Activated naive CD4-positive, alpha-beta T cell treated with anti-CD3 and anti-CD28 coated beads, Interleukin-2, amount 50 U/mL, for 24 hours (primary cell): ENCODE measurements at regions not wholly inside any gene's neighbourhood (a gene's known extent, or its start where the extent isn't known, plus 50 kb on each side); places are given as distances from the start of the nearest gene placed in this dataset.

Source experiments
- H3K27ac Mint-ChIP-seq: one replicate; pipeline ENCODE4 v1.8.0; 2021; ENCODE audit warnings: mild to moderate bottlenecking, mixed read lengths
- H3K27me3 Mint-ChIP-seq: one replicate; pipeline ENCODE4 v1.8.0; 2021; ENCODE audit warnings: mixed read lengths
- H3K36me3 Mint-ChIP-seq: one replicate; pipeline ENCODE4 v1.8.0; 2021; ENCODE audit warnings: mixed read lengths
- H3K4me1 Mint-ChIP-seq: one replicate; pipeline ENCODE4 v1.8.0; 2021; ENCODE audit warnings: mixed read lengths
- H3K4me3 Mint-ChIP-seq: one replicate; pipeline ENCODE4 v1.8.0; 2021; ENCODE audit warnings: mild to moderate bottlenecking, mixed read lengths
- H3K9me3 Mint-ChIP-seq: one replicate; pipeline ENCODE4 v1.8.0; 2021; ENCODE audit warnings: mixed read lengths

GRCh38 chr11:11003226-11003625, 145.4 kb upstream of the ZBED5 start:
- no peaks in the 10 kb centered on the region for H3K36me3 Mint-ChIP-seq
- peaks cover 11% of the 10 kb centered on the region for H3K27me3 Mint-ChIP-seq
- no peaks in the 10 kb centered on the region for H3K4me1 Mint-ChIP-seq
- H3K27ac Mint-ChIP-seq = no peak overlapping the region
- no peak overlapping the region for H3K4me3 Mint-ChIP-seq
- H3K9me3 Mint-ChIP-seq = no peaks in the 10 kb centered on the region

GRCh38 chr11:11000579-11001283, 142.9 kb upstream of the ZBED5 start:
- Mint-ChIP-seq H3K27me3 (peaks cover 15% of the 10 kb centered on the region), H3K36me3 (no peaks in the 10 kb centered on the region), H3K27ac (no peak overlapping the region), H3K4me3 (no peak overlapping the region), H3K9me3 (no peaks in the 10 kb centered on the region), H3K4me1 (no peaks in the 10 kb centered on the region)

- Mint-ChIP-seq H3K4me3 (no peak overlapping the region), H3K36me3 (no peaks in the 10 kb centered on the region), H3K27ac (no peak overlapping the region), H3K27me3 (peaks cover 13% of the 10 kb centered on the region), H3K9me3 (no peaks in the 10 kb centered on the region), H3K4me1 (no peaks in the 10 kb centered on the region)
Observed at GRCh38 chr11:10998674-10999073, 140.8 kb upstream of the ZBED5 start.

DNA sequence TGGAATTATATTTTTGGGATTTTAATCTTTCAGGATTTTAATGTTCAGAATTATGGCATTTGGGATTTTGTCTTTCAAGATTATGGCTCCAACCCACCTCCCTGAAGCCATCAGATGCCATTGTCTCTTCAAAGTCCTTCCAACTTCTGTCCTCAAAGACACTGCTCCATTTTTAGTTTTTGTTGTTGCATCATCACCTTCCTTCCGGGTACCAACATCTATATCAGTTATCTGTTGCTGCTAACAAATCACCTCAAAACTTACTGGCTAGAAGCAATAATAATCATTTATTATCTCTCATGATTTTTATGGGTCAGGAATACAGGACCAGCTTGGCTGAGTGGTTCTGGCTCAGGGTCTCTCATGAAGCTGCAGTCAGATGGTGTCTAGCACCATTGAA, 138.8 kb upstream of the ZBED5 start:
- Mint-ChIP-seq H3K36me3 (no peaks in the 10 kb centered on the region), H3K27ac (no peak overlapping the region), H3K27me3 (peaks cover 7% of the 10 kb centered on the region), H3K9me3 (no peaks in the 10 kb centered on the region), H3K4me1 (no peaks in the 10 kb centered on the region), H3K4me3 (no peak overlapping the region)

GRCh38 chr11:10993640-10994039, 135.8 kb upstream of the ZBED5 start:
- H3K27ac Mint-ChIP-seq = no peak overlapping the region
- H3K9me3 Mint-ChIP-seq = no peaks in the 10 kb centered on the region
- no peaks in the 10 kb centered on the region for H3K4me1 Mint-ChIP-seq
- H3K27me3 Mint-ChIP-seq = peaks cover 4% of the 10 kb centered on the region
- no peak overlapping the region for H3K4me3 Mint-ChIP-seq
- no peaks in the 10 kb centered on the region for H3K36me3 Mint-ChIP-seq

- Mint-ChIP-seq H3K36me3 (no peaks in the 10 kb centered on the region), H3K27ac (no peak overlapping the region), H3K27me3 (peaks cover 4% of the 10 kb centered on the region), H3K4me1 (no peaks in the 10 kb centered on the region), H3K4me3 (no peak overlapping the region), H3K9me3 (no peaks in the 10 kb centered on the region)
Observed at GRCh38 chr11:10993186-10993585, 135.3 kb upstream of the ZBED5 start.

DNA sequence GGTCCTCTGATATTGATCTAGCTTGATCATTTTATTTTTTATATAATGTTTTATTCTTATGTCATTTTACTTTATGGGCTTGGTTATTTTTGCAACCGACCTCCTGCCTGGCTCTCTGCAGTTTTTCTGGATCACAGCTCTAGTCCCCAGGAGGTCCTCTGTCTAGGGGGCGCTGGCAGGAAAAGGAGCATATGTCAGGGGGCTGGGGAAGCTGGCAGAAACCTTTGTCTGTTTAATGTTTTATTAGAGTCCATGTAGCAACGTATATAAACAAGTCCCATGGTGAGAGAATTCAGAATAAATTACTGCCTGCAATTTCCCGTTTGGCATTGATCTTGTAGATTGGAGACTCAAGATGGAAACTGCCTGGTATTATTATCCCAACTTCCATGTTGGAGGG, 133.5 kb upstream of the ZBED5 start:
- Mint-ChIP-seq H3K9me3 (no peaks in the 10 kb centered on the region), H3K27me3 (no peaks in the 10 kb centered on the region), H3K36me3 (no peaks in the 10 kb centered on the region), H3K4me3 (no peak overlapping the region), H3K27ac (no peak overlapping the region), H3K4me1 (no peaks in the 10 kb centered on the region)

GRCh38 chr11:10990637-10991193, 132.9 kb upstream of the ZBED5 start:
- Mint-ChIP-seq H3K36me3 (no peaks in the 10 kb centered on the region), H3K9me3 (no peaks in the 10 kb centered on the region), H3K27ac (no peak overlapping the region), H3K4me1 (no peaks in the 10 kb centered on the region), H3K4me3 (no peak overlapping the region), H3K27me3 (no peaks in the 10 kb centered on the region)

DNA sequence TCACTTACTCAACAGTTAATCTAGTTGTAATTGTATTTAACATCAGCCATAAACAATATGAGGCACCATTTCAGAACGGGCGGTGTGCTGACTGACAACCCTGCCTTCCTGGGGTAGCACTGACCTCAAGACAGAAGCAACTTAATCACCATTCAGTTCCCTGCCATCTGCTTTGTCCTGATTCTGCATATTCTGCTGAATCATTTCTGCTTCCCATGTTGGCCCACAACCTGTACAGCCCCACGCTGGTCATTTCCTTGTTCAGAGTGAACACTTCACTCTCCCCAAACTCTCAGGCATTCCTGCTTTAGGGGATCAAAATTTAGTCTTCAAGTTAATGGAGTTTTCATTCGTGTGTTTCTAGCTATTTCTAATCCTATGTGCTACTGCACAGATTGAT, 132.3 kb upstream of the ZBED5 start:
- H3K9me3 Mint-ChIP-seq = no peaks in the 10 kb centered on the region
- no peak overlapping the region for H3K27ac Mint-ChIP-seq
- H3K36me3 Mint-ChIP-seq = no peaks in the 10 kb centered on the region
- H3K4me3 Mint-ChIP-seq = no peak overlapping the region
- H3K27me3 Mint-ChIP-seq = no peaks in the 10 kb centered on the region
- no peaks in the 10 kb centered on the region for H3K4me1 Mint-ChIP-seq

GRCh38 chr11:10986006-10986405, 128.2 kb upstream of the ZBED5 start:
- Mint-ChIP-seq H3K36me3 (no peaks in the 10 kb centered on the region), H3K4me1 (no peaks in the 10 kb centered on the region), H3K27ac (no peak overlapping the region), H3K9me3 (no peaks in the 10 kb centered on the region), H3K4me3 (no peak overlapping the region), H3K27me3 (no peaks in the 10 kb centered on the region)

DNA sequence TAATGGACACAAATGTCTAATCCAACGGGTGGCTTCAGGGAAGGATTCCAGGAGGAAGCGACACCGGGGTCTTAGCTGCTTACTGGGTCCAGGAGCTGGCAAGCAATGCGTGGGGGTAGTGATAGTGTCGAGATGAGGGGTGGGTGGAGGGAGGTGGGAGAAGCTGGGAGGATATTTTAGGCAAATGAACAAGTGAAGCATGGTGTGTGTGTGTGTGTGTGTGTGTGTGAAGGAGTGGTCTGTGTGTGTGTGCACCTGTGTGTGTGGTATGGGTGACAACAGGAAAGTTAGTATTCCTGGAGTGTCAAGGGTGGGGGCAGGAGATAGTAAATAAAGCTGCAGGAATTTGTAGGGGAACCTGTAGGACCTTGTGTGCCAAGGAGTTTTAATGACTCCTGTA, 126.9 kb upstream of the ZBED5 start:
- no peak overlapping the region for H3K4me3 Mint-ChIP-seq
- H3K27me3 Mint-ChIP-seq = no peaks in the 10 kb centered on the region
- H3K4me1 Mint-ChIP-seq = no peaks in the 10 kb centered on the region
- no peaks in the 10 kb centered on the region for H3K9me3 Mint-ChIP-seq
- no peak overlapping the region for H3K27ac Mint-ChIP-seq
- no peaks in the 10 kb centered on the region for H3K36me3 Mint-ChIP-seq

DNA sequence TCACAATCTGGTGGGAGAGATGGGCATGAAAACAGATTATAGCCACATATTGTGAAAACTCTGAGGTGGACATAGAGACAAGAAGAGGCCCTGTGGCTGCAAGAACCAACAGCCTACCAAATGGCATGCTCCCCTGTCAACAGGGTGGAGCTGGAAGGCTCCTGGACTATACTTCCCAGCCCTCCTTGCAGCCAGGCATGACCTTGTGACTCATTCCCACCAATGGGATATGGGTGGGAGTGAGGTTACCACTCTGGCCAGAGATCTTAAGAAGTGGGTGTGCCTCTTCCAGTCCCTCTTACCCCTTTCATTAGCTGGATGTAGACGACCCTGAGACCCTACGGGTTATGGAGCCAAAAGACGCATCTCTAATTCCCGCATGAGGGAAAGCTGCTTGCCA, 126.4 kb upstream of the ZBED5 start:
- H3K4me1 Mint-ChIP-seq = no peaks in the 10 kb centered on the region
- no peaks in the 10 kb centered on the region for H3K36me3 Mint-ChIP-seq
- H3K9me3 Mint-ChIP-seq = no peaks in the 10 kb centered on the region
- no peak overlapping the region for H3K4me3 Mint-ChIP-seq
- H3K27ac Mint-ChIP-seq = no peak overlapping the region
- no peaks in the 10 kb centered on the region for H3K27me3 Mint-ChIP-seq

GRCh38 chr11:10982704-10983510, 125.1 kb upstream of the ZBED5 start:
- no peaks in the 10 kb centered on the region for H3K27me3 Mint-ChIP-seq
- H3K9me3 Mint-ChIP-seq = no peaks in the 10 kb centered on the region
- H3K4me1 Mint-ChIP-seq = no peaks in the 10 kb centered on the region
- H3K36me3 Mint-ChIP-seq = no peaks in the 10 kb centered on the region
- H3K27ac Mint-ChIP-seq = no peak overlapping the region
- no peak overlapping the region for H3K4me3 Mint-ChIP-seq

DNA sequence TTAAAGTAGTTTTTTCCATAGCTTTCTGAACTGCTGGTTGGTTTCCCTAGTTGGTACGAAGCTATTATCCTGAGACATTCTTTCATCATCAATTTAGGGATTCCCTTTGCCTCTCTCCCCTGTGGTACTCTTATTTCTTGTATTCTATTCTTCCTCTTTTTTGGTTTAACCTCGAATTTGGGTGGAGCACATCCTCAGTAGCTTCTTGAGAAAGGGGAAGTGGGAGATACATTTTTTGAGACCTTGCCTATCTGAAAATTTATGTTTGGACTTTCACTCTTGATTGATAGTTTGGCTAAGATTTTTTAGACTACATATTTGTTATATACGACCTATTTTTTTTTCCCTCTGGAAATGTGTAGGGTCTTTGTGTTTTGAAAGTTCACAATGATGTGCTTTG, 121.7 kb upstream of the ZBED5 start:
- no peak overlapping the region for H3K27ac Mint-ChIP-seq
- H3K9me3 Mint-ChIP-seq = no peaks in the 10 kb centered on the region
- H3K4me1 Mint-ChIP-seq = no peaks in the 10 kb centered on the region
- no peak overlapping the region for H3K4me3 Mint-ChIP-seq
- H3K27me3 Mint-ChIP-seq = no peaks in the 10 kb centered on the region
- H3K36me3 Mint-ChIP-seq = no peaks in the 10 kb centered on the region

DNA sequence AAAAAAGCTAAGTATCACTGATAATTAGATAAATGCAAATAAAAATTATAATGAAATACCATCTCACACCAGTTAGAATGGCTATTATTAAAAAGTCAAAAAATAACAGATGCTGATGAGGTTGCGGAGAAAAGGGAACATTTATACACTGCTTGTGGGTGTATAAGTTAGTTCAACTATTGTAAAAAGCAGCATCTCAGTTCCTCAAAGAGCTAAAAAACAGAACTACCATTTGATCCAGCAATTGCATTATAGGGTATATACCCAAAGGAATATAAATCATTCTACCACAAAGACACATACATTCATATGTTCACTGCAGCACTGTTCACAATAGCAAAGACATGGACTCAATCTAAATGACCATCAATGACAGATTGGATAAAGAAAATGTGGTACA, 120.3 kb upstream of the ZBED5 start:
- no peaks in the 10 kb centered on the region for H3K27me3 Mint-ChIP-seq
- no peak overlapping the region for H3K27ac Mint-ChIP-seq
- no peak overlapping the region for H3K4me3 Mint-ChIP-seq
- no peaks in the 10 kb centered on the region for H3K36me3 Mint-ChIP-seq
- no peaks in the 10 kb centered on the region for H3K4me1 Mint-ChIP-seq
- no peaks in the 10 kb centered on the region for H3K9me3 Mint-ChIP-seq

- H3K27me3 Mint-ChIP-seq = no peaks in the 10 kb centered on the region
- no peaks in the 10 kb centered on the region for H3K4me1 Mint-ChIP-seq
- no peaks in the 10 kb centered on the region for H3K36me3 Mint-ChIP-seq
- no peak overlapping the region for H3K4me3 Mint-ChIP-seq
- H3K9me3 Mint-ChIP-seq = no peaks in the 10 kb centered on the region
- no peak overlapping the region for H3K27ac Mint-ChIP-seq
Observed at GRCh38 chr11:10975287-10975721, 117.5 kb upstream of the ZBED5 start.
